GM18519 (cell line): ENCODE measurements at regions not wholly inside any gene's neighbourhood (a gene's known extent, or its start where the extent isn't known, plus 50 kb on each side); places are given as distances from the start of the nearest gene placed in this dataset.
A peak's percentile ranks its signal among the peaks of the same experiment; 100 is the strongest.
"Not testable (repeated sequence)": the region's sequence is repeated elsewhere in the genome, so short reads cannot be mapped to it uniquely, and the experiment has no call there.

ENCODE experiments used
- ATAC-seq: cut with Tn5 transposase; IDR thresholded peaks from one replicate; pipeline ENCODE4 v1.9.1; 2021; ENCODE audit warnings: mild to moderate bottlenecking, moderate library complexity; ENCODE audit not compliant: unreplicated experiment, low FRiP score

GRCh38 chr10:23540401-23541030, 101.6 kb downstream of the OTUD1 start:
- ATAC-seq, result no peak

GRCh38 chr10:23543691-23544380, 105.0 kb downstream of the OTUD1 start:
- ATAC-seq, result no peak

GRCh38 chr10:23545866-23546265, 107.0 kb downstream of the OTUD1 start:
- not testable (repeated sequence) for ATAC-seq

GRCh38 chr10:23556727-23557440, 118.0 kb downstream of the OTUD1 start:
- ATAC-seq, result no peak

- no peak for ATAC-seq
Measured at GRCh38 chr10:23557777-23558176, 118.9 kb downstream of the OTUD1 start.

- no peak for ATAC-seq
Measured at GRCh38 chr10:23558361-23558799, 119.5 kb downstream of the OTUD1 start.

GRCh38 chr10:23568996-23569395, 130.1 kb downstream of the OTUD1 start:
- ATAC-seq, result no peak

- ATAC-seq, result no peak
Measured at GRCh38 chr10:23571884-23572283, 133.0 kb downstream of the OTUD1 start.

GRCh38 chr10:23581906-23582450, 143.1 kb downstream of the OTUD1 start:
- ATAC-seq, result no peak

- ATAC-seq, result no peak
Measured at GRCh38 chr10:23584396-23584795, 145.5 kb downstream of the OTUD1 start.

- no peak for ATAC-seq
Measured at GRCh38 chr10:23585186-23585585, 146.3 kb downstream of the OTUD1 start.

- no peak for ATAC-seq
Measured at GRCh38 chr10:23585666-23586065, 146.8 kb downstream of the OTUD1 start.

GRCh38 chr10:23595278-23595677, 156.4 kb downstream of the OTUD1 start:
- ATAC-seq, result not testable (repeated sequence)

GRCh38 chr10:23604613-23605012, 165.7 kb downstream of the OTUD1 start:
- ATAC-seq, result no peak

- no peak for ATAC-seq
Measured at GRCh38 chr10:23606456-23606855, 167.6 kb downstream of the OTUD1 start.

GRCh38 chr10:23608926-23609325, 170.1 kb downstream of the OTUD1 start:
- no peak for ATAC-seq

GRCh38 chr10:23610626-23611307, 171.9 kb downstream of the OTUD1 start:
- no peak for ATAC-seq

GRCh38 chr10:23611308-23612029, 172.6 kb downstream of the OTUD1 start:
- ATAC-seq, result no peak

GRCh38 chr10:23613900-23614299, 175.0 kb downstream of the OTUD1 start:
- ATAC-seq, result peak; percentile 55

GRCh38 chr10:23614483-23614882, 175.6 kb downstream of the OTUD1 start:
- peak; percentile 36 for ATAC-seq
